Glutamatergic neuron (in vitro differentiated cells): ENCODE measurements at regions not wholly inside any gene's neighbourhood (a gene's known extent, or its start where the extent isn't known, plus 50 kb on each side); places are given as distances from the start of the nearest gene placed in this dataset.
A peak's percentile ranks its signal among the peaks of the same experiment; 100 is the strongest.
"Not testable (repeated sequence)": the region's sequence is repeated elsewhere in the genome, so short reads cannot be mapped to it uniquely, and the experiment has no call there.

Experiments used
- DNase-seq: peaks from one replicate; pipeline ENCODE4 v3.0.0; 2022
- H3K27ac Mint-ChIP-seq: one replicate; pipeline ENCODE4 v1.8.0; 2020; ENCODE audit warnings: mild to moderate bottlenecking, mixed read lengths, inconsistent platforms; ENCODE audit not compliant: unreplicated experiment
- H3K27me3 Mint-ChIP-seq: one replicate; pipeline ENCODE4 v1.8.0; 2020; ENCODE audit warnings: mild to moderate bottlenecking, moderate library complexity, mixed read lengths, inconsistent platforms; ENCODE audit not compliant: unreplicated experiment
- H3K36me3 Mint-ChIP-seq: one replicate; pipeline ENCODE4 v1.8.0; 2020; ENCODE audit warnings: mild to moderate bottlenecking, mixed read lengths, inconsistent platforms; ENCODE audit not compliant: unreplicated experiment
- H3K4me1 Mint-ChIP-seq: one replicate; pipeline ENCODE4 v1.8.0; 2020; ENCODE audit warnings: mild to moderate bottlenecking, low read depth, mixed read lengths, inconsistent platforms; ENCODE audit not compliant: unreplicated experiment
- H3K4me3 Mint-ChIP-seq: one replicate; pipeline ENCODE4 v1.8.0; 2020; ENCODE audit warnings: mild to moderate bottlenecking, mixed read lengths, inconsistent platforms; ENCODE audit not compliant: unreplicated experiment
- H3K9me3 Mint-ChIP-seq: one replicate; pipeline ENCODE4 v1.8.0; 2020; ENCODE audit warnings: mild to moderate bottlenecking, moderate library complexity, mixed read lengths, inconsistent platforms; ENCODE audit not compliant: unreplicated experiment
- CTCF ChIP-seq: fragments of 200-600 bp; sonication (generic); IDR thresholded peaks from one replicate; pipeline ENCODE4 v1.5.0; 2021; ENCODE audit not compliant: partially characterized antibody, unreplicated experiment

- Mint-ChIP-seq H3K4me1 (no peaks in the 10 kb centered on the region), H3K4me3 (no peak overlapping the region), H3K36me3 (no peaks in the 10 kb centered on the region), H3K27me3 (no peaks in the 10 kb centered on the region), H3K9me3 (no peaks in the 10 kb centered on the region), H3K27ac (no peak overlapping the region)
- no peak for TF ChIP-seq CTCF
- DNase-seq: no peak
Observed at GRCh38 chr9:74147906-74148305, 349.2 kb upstream of the RORB start.

- Mint-ChIP-seq H3K4me3 (no peak overlapping the region), H3K27me3 (peaks cover 2% of the 10 kb centered on the region), H3K27ac (no peak overlapping the region), H3K9me3 (no peaks in the 10 kb centered on the region), H3K4me1 (no peaks in the 10 kb centered on the region), H3K36me3 (no peaks in the 10 kb centered on the region)
- TF ChIP-seq CTCF: no peak
- DNase-seq: no peak
Observed at GRCh38 chr9:74172874-74173273, 324.3 kb upstream of the RORB start.

- no peaks in the 10 kb centered on the region for H3K4me1 Mint-ChIP-seq
- no peak for TF ChIP-seq CTCF
- H3K27ac Mint-ChIP-seq: no peak overlapping the region
- no peak overlapping the region for H3K4me3 Mint-ChIP-seq
- no peak for DNase-seq
- H3K27me3 Mint-ChIP-seq: peaks cover 2% of the 10 kb centered on the region
- no peaks in the 10 kb centered on the region for H3K36me3 Mint-ChIP-seq
- H3K9me3 Mint-ChIP-seq: no peaks in the 10 kb centered on the region
Observed at GRCh38 chr9:74173284-74173683, 323.9 kb upstream of the RORB start.

GRCh38 chr9:74197771-74198170, 299.4 kb upstream of the RORB start:
- H3K4me3 Mint-ChIP-seq, H3K4me1 Mint-ChIP-seq: not testable (repeated sequence)

GRCh38 chr9:74205056-74205455, 292.1 kb upstream of the RORB start:
- Mint-ChIP-seq H3K36me3 (no peaks in the 10 kb centered on the region), H3K4me3 (no peak overlapping the region), H3K27ac (no peak overlapping the region), H3K27me3 (no peaks in the 10 kb centered on the region), H3K4me1 (peaks cover 2% of the 10 kb centered on the region), H3K9me3 (no peaks in the 10 kb centered on the region)
- no peak for TF ChIP-seq CTCF
- DNase-seq: no peak

More at GRCh38 chr9:74197771-74198170, 299.4 kb upstream of the RORB start:
- peak overlapping the region; percentile 66 for H3K27ac Mint-ChIP-seq
- peak; percentile 27 for DNase-seq
- not testable (repeated sequence) for H3K9me3 Mint-ChIP-seq, H3K36me3 Mint-ChIP-seq, H3K27me3 Mint-ChIP-seq
